Thoracic aorta (tissue), 2 donors: ENCODE measurements at regions not wholly inside any gene's neighbourhood (a gene's known extent, or its start where the extent isn't known, plus 50 kb on each side); places are given as distances from the start of the nearest gene placed in this dataset.

Source experiments
- ATAC-seq: fragments of 150-250 bp; one replicate; pipeline ENCODE4 v1.8.0; 2017; ENCODE audit warnings: low read depth; ENCODE audit not compliant: insufficient number of reproducible peaks, low FRiP score
- DNase-seq: peaks from one replicate; pipeline ENCODE4 v3.0.0-alpha.2; 2020; ENCODE audit warnings: low spot score
- H3K27ac ChIP-seq, 2 donors: fragments of 200-600 bp; sonication (generic); 1 replicate in 1 of 2; 2 replicates in 1 of 2; pipeline ENCODE4 v1.5.1; 2016; ENCODE audit warnings: mild to moderate bottlenecking in 2 of 2, moderate library complexity in 2 of 2
- H3K27me3 ChIP-seq: fragments of 200-600 bp; sonication (generic); replicated peaks from 2 replicates; pipeline ENCODE4 v1.6.0; 2016; ENCODE audit warnings: mild to moderate bottlenecking; ENCODE audit not compliant: insufficient read depth
- H3K36me3 ChIP-seq: fragments of 200-600 bp; sonication (generic); one replicate; pipeline ENCODE4 v1.5.1; 2016
- H3K4me1 ChIP-seq, 2 donors: fragments of 200-600 bp; sonication (generic); 1 replicate in 1 of 2; 2 replicates in 1 of 2; pipeline versions ENCODE4 v1.5.1 to v1.6.0; 2016; ENCODE audit warnings: low read depth in 2 of 2, mild to moderate bottlenecking in 1 of 2; ENCODE audit not compliant: control insufficient read depth in 1 of 2
- H3K4me3 ChIP-seq: fragments of 200-600 bp; sonication (generic); 2 replicates; pipeline ENCODE4 v1.5.1; 2016; ENCODE audit warnings: mild to moderate bottlenecking
- H3K9me3 ChIP-seq: fragments of 200-600 bp; sonication (generic); 2 replicates; pipeline ENCODE4 v1.5.1; 2016
- CTCF ChIP-seq: fragments of 200-600 bp; sonication (generic); IDR thresholded peaks from one replicate; pipeline ENCODE4 v1.5.1; 2019; ENCODE audit warnings: antibody characterized with exemption

GRCh38 chr1:221347706-221348105 is 394.2 kb downstream of the DUSP10 start:
- no peak overlapping the region for H3K4me3 ChIP-seq
- no peak for DNase-seq

GRCh38 chr1:221350091-221350490 is 391.8 kb downstream of the DUSP10 start:
- no peak for DNase-seq
- no peaks in the 10 kb centered on the region for H3K27me3 ChIP-seq
- no peak overlapping the region for H3K27ac ChIP-seq
- ATAC-seq: no peak
- no peak for TF ChIP-seq CTCF
- H3K36me3 ChIP-seq: no peaks in the 10 kb centered on the region
- no peaks in the 10 kb centered on the region for H3K4me1 ChIP-seq
- no peaks in the 10 kb centered on the region for H3K9me3 ChIP-seq
- H3K4me3 ChIP-seq: no peak overlapping the region

More at GRCh38 chr1:221347706-221348105, 394.2 kb downstream of the DUSP10 start:
- no peak for ATAC-seq
- no peak for TF ChIP-seq CTCF
- Histone ChIP-seq H3K4me1 (no peaks in the 10 kb centered on the region), H3K36me3 (no peaks in the 10 kb centered on the region), H3K9me3 (no peaks in the 10 kb centered on the region), H3K27me3 (no peaks in the 10 kb centered on the region), H3K27ac (no peak overlapping the region)

GRCh38 chr1:221356693-221357092 is 385.2 kb downstream of the DUSP10 start:
- H3K27me3 ChIP-seq: no peaks in the 10 kb centered on the region
- H3K4me3 ChIP-seq: no peak overlapping the region
- H3K27ac ChIP-seq: no peak overlapping the region
- no peak for ATAC-seq
- no peaks in the 10 kb centered on the region for H3K36me3 ChIP-seq
- no peaks in the 10 kb centered on the region for H3K4me1 ChIP-seq
- TF ChIP-seq CTCF: no peak
- no peak for DNase-seq
- H3K9me3 ChIP-seq: no peaks in the 10 kb centered on the region

GRCh38 chr1:221363039-221363438 is 378.9 kb downstream of the DUSP10 start:
- ATAC-seq (no peak), DNase-seq (no peak)
- no peak overlapping the region for H3K27ac ChIP-seq
- H3K27me3 ChIP-seq: no peaks in the 10 kb centered on the region
- no peak overlapping the region for H3K4me3 ChIP-seq
- no peaks in the 10 kb centered on the region for H3K9me3 ChIP-seq
- H3K36me3 ChIP-seq: no peaks in the 10 kb centered on the region
- H3K4me1 ChIP-seq: no peaks in the 10 kb centered on the region
- no peak for TF ChIP-seq CTCF

GRCh38 chr1:221366495-221367110 is 375.3 kb downstream of the DUSP10 start:
- H3K9me3 ChIP-seq: no peaks in the 10 kb centered on the region
- no peaks in the 10 kb centered on the region for H3K27me3 ChIP-seq
- no peak for TF ChIP-seq CTCF
- no peak for ATAC-seq
- no peak overlapping the region for H3K4me3 ChIP-seq
- H3K36me3 ChIP-seq: no peaks in the 10 kb centered on the region
- no peaks in the 10 kb centered on the region for H3K4me1 ChIP-seq
- no peak overlapping the region for H3K27ac ChIP-seq
- DNase-seq: no peak
